Stimulated activated CD4-positive, alpha-beta T cell treated with anti-CD3 and anti-CD28 coated beads, Interleukin-12 subunit alpha, Interleukin-12 subunit beta, amount 100 ng/mL, for 24 hours (primary cell): ENCODE measurements at regions not wholly inside any gene's neighbourhood (a gene's known extent, or its start where the extent isn't known, plus 50 kb on each side); places are given as distances from the start of the nearest gene placed in this dataset.

ENCODE experiments used
- DNase-seq, 2 experiments: peaks; one replicate each; pipeline ENCODE4 v3.0.0-alpha.2; 2020; ENCODE audit warnings: low read depth in 2 of 2

DNA sequence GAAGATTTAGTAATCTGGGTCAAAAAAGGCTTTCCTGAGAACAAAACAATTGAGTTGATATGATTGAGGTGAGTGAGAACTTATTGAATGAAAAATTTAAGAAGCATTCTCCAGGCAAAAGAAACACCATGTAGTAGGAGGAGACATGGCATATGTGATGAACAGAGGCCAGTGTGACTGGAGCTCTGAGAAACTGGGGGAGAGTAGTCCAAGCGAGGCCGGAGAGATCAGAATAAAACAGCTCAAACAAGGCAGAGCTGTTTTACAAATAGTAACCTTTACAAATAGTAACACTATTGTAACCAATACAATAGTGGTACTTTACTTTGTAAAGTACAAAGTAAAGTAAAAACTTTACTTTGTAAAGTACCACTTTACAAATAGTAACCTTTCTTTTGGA, 1159.1 kb downstream of the PCDH9 start:
- no peak for DNase-seq

- DNase-seq = no peak
Measured at GRCh38 chr13:66069570-66069969, 1160.6 kb downstream of the PCDH9 start.

DNA sequence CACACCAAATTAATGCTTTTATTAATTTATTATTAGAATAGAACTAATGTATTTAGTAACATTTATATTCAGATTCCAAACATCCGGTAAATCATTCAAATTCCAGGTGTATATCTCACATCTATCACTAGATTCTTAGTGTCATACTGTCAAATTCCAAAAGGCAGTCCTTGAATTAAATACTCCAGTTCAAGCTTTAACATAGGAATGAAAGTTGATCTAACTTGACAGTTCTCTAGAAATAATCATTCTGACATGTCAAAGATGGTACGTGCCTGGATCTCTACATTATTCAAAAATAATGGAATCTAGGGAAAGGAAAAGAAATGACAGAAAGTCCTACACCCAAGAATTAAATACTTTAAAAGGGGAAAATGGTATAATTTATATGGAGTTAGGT, 1161.5 kb downstream of the PCDH9 start:
- DNase-seq = no peak

- DNase-seq = no peak
Measured at GRCh38 chr13:66048888-66049287, 1181.2 kb downstream of the PCDH9 start.

DNA sequence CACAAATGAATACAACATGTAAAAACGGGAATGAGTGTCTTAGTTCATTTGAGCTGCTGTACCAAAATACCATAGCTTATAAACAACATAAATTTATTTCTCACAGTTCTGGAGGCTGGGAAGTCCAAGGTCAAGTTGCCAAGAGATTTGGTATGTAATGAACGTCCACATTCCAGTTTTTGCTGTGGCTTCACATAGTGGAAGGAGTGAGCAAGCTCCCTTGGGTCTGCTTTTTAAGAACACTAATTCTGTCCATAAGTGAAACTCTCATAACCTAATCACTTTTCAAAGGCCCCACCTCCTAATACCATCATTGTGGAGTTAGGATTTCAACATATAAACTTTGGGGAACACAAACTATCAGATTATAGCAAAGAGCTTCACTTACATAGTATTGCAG, 1189.6 kb downstream of the PCDH9 start:
- DNase-seq = no peak

DNA sequence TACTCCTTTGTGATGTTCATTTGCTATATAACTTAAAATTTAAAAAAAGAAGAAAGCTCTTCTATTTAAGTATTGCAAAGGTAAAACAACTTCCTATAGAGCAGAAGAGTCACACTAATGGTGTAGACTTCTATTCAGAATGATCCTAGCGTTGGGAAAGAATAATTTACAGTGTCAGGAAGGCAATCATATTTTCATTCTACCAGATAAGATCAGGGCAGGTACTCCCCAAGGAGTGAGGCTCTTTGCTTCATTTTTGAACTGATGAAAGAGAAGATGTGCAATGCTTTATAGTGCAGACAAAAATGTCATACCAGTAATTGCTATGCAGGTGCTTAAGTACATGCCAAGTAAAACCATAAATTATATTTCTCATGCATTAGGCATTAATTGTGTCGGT, 1193.0 kb downstream of the PCDH9 start:
- no peak for DNase-seq

DNA sequence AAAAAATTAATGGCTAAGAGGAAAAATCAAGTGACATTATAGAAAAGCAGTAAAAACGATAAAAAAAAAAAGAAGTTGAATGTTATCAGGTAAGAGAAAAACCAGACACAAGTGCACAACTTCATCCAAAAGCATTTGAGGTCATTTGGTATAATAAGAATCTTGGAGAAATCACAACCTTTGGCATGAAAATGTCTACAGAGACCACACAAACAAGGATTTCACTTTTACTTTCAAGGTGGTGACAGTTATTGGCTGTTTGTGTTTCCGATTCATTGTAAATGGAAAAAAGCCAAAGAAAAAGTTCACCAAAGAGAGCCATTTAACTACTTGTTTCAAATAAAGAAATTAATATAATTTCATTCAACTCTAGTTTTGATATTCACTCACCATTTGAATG, 1193.5 kb downstream of the PCDH9 start:
- no peak for DNase-seq

DNA sequence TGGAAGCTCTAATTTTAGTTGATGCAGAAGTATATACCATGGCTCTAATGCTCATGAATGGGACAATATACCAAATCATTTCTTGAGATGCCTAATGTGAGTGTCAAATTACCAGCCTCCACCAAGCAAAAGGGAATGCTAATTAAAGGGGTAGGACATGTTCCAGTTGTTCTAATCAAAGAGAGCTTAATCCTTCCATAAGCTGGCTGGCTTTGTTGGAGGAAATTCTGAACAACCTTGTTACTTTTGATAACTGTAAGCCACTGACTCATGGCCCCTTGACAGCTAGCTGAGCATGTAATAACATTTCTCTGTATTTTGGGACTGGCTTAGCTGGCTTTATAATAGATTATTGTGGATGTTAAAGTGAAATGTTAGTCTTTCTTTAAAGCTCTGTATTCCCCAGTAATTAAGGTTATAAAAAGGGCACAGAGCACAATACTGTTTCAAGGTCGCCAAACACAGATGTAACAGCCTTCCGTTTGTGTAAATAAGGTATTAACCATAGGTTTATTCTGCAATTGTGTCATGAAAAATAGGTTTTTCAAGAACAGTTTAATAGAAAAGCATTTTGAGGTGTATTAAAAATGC, 1194.0 kb downstream of the PCDH9 start:
- DNase-seq = no peak

DNA sequence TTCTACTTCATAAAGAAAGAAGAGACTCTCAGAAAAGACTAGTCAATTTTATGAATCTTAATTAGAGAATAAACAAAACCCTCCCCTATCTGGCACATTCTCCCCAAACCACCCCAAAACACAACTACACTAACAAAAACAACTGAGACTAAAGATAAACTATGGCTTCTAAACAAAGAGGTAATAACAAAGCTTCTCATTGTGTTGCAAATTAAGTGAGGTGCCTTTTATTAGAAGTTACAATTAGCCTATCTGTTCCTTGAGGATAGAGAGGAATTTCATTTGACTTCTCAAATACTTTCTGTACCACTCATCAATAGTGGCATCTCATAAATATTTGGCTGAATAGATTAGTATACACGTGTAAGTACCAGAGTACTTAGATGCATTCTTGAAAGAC, 1196.2 kb downstream of the PCDH9 start:
- DNase-seq = no peak

GRCh38 chr13:66021846-66022245, 1208.3 kb downstream of the PCDH9 start:
- no peak for DNase-seq

DNA sequence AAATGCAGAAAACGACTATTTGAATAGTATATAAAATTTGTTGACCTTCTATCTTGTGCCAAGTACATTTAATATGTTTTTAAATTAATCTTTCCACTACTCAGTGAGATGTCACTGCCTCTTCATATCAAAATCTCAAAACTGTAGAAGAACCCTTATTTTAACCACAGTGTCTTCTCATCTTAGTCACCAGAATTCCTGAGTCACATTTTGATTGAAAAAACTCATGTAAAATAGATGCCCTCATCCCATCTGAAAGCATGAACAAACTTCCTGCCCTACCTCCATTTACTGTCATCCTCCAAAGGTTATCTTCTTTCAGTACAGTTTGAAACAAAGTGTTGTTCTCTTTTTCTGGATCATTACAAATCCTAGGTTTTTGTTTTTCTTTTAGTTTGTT, 1215.4 kb downstream of the PCDH9 start:
- no peak for DNase-seq

DNA sequence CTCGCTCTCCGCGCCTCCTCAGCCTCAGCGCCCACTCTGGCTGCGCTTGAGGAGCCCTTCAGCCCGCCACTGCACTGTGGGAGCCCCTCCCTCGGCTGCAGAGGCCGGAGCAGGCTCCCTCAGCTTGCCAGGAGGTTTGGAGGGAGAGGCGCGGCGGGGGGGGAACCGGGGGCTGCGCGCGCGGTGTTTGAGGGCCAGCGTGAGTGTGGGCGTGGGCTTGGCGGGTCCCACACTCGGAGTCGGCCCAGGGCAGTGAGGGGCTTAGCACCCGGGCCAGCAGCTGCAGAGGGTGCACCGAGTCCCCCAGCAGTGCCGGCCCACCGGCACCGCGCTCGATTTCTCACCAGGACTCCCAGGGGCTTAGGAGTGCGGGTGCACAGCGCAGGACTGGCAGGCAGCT, 1220.9 kb downstream of the PCDH9 start:
- no peak for DNase-seq

GRCh38 chr13:66003558-66003957, 1226.6 kb downstream of the PCDH9 start:
- no peak for DNase-seq

DNA sequence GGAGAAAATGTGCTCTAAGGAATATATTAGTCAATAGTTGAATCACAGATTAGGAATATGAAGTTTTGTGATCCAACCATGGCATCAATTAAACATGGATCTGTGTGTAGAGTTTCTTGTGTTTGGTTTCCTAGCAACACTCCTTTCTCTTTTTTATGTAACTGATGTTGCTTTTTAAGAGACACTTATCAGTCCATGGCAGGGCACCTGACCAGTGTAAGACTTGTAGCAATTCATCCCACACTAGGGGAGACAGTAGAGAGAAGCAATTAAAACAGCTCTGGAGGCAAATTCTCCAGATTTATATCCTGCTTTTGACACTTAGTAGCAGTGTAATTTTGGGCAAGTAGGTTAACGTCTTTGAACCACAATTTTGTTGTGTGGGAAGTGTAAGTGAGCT, 1229.0 kb downstream of the PCDH9 start:
- no peak for DNase-seq

DNA sequence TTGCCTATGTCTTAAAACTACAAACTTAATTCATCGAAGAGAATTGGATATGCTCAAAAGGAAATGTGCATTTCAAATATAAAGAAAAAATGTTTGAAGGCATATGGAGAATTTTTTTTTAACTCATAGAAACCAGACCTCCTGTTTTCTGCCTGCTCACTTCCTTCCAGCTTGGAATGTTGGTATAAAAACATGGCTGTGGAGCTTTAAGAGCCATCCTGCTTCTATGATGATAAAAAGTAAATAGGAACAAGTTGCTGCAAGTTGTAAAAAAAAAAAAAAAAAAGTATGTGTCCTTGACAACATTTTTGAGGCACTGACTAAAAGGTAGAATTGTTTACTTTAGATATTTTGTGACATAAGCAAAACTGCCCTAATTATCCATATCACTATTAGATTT, 1230.7 kb downstream of the PCDH9 start:
- no peak for DNase-seq

DNA sequence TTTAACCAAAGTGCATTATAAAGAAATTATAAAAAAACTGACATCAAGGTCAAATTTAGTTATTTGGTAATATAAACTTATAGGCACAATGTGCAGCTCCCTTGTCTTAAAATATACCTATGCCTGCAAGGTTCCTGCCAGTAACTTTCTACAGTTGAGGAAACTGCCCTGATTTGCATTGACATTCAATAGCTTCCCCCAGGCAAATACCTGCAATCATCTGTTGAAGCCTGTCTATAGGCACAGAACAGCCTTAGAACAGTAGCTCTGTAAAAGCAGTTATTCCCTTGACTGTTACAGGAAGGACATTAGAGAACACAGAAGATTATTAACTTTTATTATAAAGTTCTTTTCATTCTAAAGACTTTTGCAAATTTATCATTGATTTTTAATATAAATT, 1239.5 kb downstream of the PCDH9 start:
- DNase-seq = no peak

DNA sequence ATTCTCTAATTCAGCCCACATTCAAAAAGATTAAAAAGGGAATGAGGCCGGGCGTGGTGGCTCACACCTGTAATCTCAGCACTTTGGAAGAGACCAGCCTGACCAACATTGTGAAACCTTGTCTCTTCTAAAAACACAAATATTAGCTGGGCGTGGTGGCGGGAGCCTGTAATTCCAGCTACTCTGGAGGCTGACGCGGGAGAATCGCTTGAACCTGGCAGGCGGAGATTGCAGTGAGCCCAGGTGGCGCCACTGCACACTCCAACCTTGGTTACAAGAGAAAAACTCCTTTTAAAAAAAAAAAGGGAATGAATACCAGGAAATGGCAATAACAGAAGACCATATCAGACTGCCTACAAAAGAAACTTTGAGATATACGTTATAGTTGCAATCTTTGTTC, 1244.5 kb downstream of the PCDH9 start:
- no peak for DNase-seq

DNA sequence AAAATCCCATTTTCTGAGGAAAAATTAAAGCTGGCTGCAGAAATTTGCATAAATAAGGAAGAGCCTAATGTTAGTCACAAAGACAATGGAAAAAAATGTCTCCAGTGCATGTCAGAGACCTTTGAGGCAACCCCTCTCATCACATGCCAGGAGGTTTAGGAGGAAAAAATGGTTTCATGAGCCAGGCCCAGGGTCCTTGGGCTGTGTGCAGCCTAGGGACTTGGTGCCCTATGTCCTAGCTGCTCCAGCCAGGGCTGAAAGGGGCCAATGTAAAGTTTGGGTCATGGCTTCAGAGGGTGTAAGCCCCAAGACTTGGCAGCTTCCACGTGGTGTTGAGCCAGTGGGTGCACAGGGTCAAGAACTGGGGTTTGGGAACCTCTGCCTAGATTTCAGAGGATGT, 1252.6 kb downstream of the PCDH9 start:
- no peak for DNase-seq

DNA sequence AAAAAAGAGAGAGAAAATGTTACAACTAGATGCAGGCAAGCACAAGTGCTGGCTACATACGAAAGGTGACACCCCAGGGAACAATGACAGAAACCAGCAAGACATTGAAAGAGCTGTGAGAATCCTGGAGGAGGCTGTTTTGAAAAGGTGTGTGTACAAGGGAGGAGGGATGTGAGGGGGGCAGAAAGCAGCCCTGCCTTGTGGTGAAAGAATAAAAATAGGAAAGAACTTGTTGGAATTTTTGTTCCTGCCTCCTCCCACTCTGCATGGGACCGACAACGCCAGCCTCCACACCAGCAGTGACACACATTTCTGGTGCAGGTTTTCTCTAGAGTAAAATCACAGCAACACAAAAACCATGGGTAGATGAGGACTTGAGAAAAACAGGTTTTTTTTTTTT, 1258.6 kb downstream of the PCDH9 start:
- DNase-seq = no peak

DNA sequence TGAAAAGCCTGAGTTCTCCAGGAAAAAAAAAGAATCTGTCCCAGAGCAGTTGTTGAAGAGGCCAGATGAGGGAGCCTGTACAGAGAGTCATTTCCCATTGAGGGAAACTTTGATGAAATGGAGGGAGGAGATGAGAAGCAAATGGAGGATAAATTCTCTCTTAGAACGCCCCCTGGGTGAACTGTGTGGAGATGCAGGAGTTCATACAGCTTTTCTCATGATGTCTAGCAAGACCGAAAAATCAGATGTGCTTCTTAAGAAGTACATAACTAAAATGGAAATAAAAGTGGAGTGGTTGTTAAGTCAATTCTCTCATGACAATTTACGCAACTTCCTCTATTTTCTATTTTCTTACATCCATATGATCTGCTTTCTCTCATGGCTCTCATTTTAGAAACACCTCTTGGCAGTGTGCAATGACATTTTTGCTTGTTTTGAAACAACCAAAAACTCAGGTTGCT, 1263.1 kb downstream of the PCDH9 start:
- DNase-seq = no peak

DNA sequence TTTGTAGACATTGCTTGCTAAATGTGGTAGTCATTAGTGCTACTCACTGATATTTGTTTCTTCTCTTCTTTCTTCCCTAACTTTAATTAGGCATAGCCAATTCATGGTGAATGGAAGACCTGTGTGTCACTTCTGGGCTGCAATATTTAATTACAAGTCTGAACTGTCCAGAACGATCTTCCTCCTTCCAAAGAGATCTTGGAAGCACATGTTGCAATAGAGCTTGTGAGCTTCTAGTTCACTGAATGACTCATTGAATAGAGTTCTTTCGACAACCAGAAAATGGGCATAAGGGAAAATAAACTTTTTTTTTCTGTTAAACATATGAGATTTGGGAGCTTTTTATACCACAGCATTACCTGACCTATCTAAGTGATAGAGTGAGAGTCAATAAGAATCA, 1264.6 kb downstream of the PCDH9 start:
- DNase-seq = no peak

DNA sequence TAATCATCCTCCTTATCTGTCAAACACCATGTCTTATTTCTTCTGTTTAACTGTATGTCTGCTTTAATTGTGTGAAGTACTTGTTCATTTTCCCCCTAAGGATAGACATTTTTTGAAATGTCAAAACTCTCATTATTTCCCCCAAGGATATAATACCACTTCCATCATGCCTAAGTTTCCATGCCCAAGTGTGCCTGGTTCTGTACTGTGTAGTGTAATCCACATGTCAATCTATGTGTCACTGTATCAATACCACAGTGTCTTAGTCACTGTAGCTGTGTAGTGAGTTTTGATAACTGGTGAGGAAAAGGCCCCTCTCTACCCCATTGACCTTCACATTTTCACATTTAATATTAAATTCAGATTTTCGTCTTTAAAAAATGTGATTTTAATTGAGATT, 1265.5 kb downstream of the PCDH9 start:
- DNase-seq = no peak

- DNase-seq = no peak
Measured at GRCh38 chr13:65959305-65959704, 1270.8 kb downstream of the PCDH9 start.

GRCh38 chr13:65946387-65946786, 1283.7 kb downstream of the PCDH9 start:
- DNase-seq = no peak

DNA sequence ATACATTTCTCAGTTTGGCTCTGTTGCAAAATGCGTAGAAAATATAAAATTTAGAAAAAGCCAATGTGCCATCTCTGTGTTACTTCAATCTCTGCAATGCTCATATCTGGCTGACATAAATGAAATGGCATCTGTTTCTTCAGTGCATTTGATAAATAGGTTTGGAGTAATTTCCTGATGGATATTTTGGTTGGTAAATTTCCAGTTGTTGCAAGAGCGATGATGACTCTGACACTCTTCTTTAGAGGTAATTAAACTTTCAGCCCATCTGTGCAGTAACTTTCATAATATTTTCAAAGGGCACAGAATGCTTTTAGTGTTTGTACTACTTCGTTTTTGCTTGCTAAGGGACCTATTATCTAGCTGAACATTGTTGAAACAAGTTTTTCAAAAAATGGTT, 1286.4 kb downstream of the PCDH9 start:
- DNase-seq = no peak
